ENCODE measurements at regions not wholly inside any gene's neighbourhood (a gene's known extent, or its start where the extent isn't known, plus 50 kb on each side); places are given as distances from the start of the nearest gene placed in this dataset.

- Histone ChIP-seq H3K4me1 (no peaks in the 10 kb centered on the region), H3K4me3 (no peak overlapping the region), H3K36me3 (no peaks in the 10 kb centered on the region), H3K9me3 (no peaks in the 10 kb centered on the region), H3K27me3 (peaks cover 0 to 27% of the 10 kb centered on the region in 2 donors), H3K27ac (no peak overlapping the region)
- ATAC-seq = no peak
- no peak for TF ChIP-seq CTCF (IDR thresholded peaks at IDR 0.05)
- DNase-seq = no peak
- intact Hi-C loops (cut with DNase I) = no loop called here
Observed at GRCh38 chr14:54226103-54226502, 170.7 kb upstream of the CDKN3 start.

- Histone ChIP-seq H3K36me3 (no peaks in the 10 kb centered on the region), H3K27ac (no peak overlapping the region), H3K27me3 (peaks cover 0 to 22% of the 10 kb centered on the region in 2 donors), H3K4me3 (no peak overlapping the region), H3K4me1 (no peaks in the 10 kb centered on the region), H3K9me3 (no peaks in the 10 kb centered on the region)
- no peak for TF ChIP-seq CTCF (IDR thresholded peaks at IDR 0.05)
- DNase-seq (no peak), ATAC-seq (no peak)
- intact Hi-C loops (cut with DNase I) = no loop called here
Observed at GRCh38 chr14:54226558-54226957, 170.2 kb upstream of the CDKN3 start.

- H3K4me3 ChIP-seq = no peak overlapping the region
- no peaks in the 10 kb centered on the region for H3K4me1 ChIP-seq
- H3K36me3 ChIP-seq = no peaks in the 10 kb centered on the region
- no peak for TF ChIP-seq CTCF (IDR thresholded peaks at IDR 0.05)
- H3K27ac ChIP-seq = no peak overlapping the region
- peak in 1 of 4 donors; percentile 21 for DNase-seq
- no peaks in the 10 kb centered on the region for H3K9me3 ChIP-seq
- no peaks in the 10 kb centered on the region for H3K27me3 ChIP-seq
- intact Hi-C loops (cut with DNase I) = no loop called here
- ATAC-seq = no peak
Observed at GRCh38 chr14:54229136-54229535, 167.7 kb upstream of the CDKN3 start.

- no peaks in the 10 kb centered on the region for H3K4me1 ChIP-seq
- intact Hi-C loops (cut with DNase I) = no loop called here
- ATAC-seq = no peak
Observed at GRCh38 chr14:54230645-54231044, 166.2 kb upstream of the CDKN3 start.

GRCh38 chr14:54232735-54233134 lies 164.1 kb upstream of the CDKN3 start:
- intact Hi-C loops (cut with DNase I) = no loop called here
- Histone ChIP-seq H3K4me1 (no peaks in the 10 kb centered on the region), H3K36me3 (no peaks in the 10 kb centered on the region), H3K4me3 (no peak overlapping the region), H3K27ac (no peak overlapping the region), H3K9me3 (no peaks in the 10 kb centered on the region), H3K27me3 (no peaks in the 10 kb centered on the region)
- TF ChIP-seq CTCF (IDR thresholded peaks at IDR 0.05) = no peak
- no peak for DNase-seq
- ATAC-seq = no peak

More at GRCh38 chr14:54230645-54231044, 166.2 kb upstream of the CDKN3 start:
- Histone ChIP-seq H3K4me3 (no peak overlapping the region), H3K27ac (no peak overlapping the region), H3K27me3 (no peaks in the 10 kb centered on the region), H3K36me3 (no peaks in the 10 kb centered on the region), H3K9me3 (no peaks in the 10 kb centered on the region)
- DNase-seq = no peak
- no peak for TF ChIP-seq CTCF (IDR thresholded peaks at IDR 0.05)

Measured in left lung (tissue), 4 donors.